22Rv1 (cell line): ENCODE measurements at regions not wholly inside any gene's neighbourhood (a gene's known extent, or its start where the extent isn't known, plus 50 kb on each side); places are given as distances from the start of the nearest gene placed in this dataset.

Experiments used
- CTCF ChIP-seq: fragments of 450-650 bp; IDR thresholded peaks from 2 replicates; pipeline ENCODE4 v1.5.1; 2017; ENCODE audit warnings: mild to moderate bottlenecking
- ZFX ChIP-seq: fragments of 450-650 bp; IDR thresholded peaks from 2 replicates; pipeline ENCODE4 v1.6.1; 2017; ENCODE audit warnings: antibody characterized with exemption, borderline replicate concordance

GRCh38 chr2:107132070-107132469 is 246.1 kb upstream of the ST6GAL2 start:
- TF ChIP-seq CTCF = no peak
- TF ChIP-seq ZFX = no peak
